ENCODE measurements at regions not wholly inside any gene's neighbourhood (a gene's known extent, or its start where the extent isn't known, plus 50 kb on each side); places are given as distances from the start of the nearest gene placed in this dataset.

DNA sequence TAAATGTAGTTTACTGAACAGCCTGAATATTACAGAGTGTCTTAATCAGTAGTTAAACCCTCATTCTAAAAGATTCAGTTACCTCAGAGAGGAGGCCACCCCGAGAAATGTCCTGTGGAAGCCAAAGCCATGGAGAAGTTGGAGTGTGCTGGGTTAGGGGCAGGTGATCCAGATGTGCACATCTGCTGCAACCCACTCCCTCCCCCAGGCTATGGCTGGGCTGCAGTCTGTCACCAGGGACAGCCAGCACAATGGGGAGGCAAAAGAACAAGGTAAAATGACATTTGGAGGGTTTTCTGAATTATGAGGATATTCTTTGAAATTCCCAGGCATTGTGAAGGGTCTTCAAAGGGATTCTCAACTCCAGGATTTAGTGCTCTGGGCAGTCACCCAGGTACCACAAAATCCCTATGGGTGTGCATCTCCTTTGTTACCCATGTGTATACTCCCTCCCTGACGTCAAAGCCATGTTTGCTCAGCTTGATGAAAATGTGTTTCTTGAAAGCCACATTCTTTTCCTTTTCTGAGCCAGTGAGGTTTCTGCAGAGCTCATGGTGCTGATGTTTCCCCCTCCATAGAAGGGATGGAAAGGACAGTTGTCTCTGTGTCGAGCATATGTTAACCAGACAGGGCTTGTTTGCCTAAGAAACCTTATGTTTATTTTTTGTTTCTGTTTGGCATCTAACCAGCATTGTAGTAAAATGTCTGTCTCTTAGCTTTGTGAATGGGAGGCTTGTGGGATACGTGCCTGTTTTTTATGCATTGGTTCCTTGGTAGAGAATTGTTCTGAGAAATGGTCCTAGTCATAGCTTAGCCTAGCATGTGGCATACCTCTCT lies 212.3 kb upstream of the TBX18 start:
- TF ChIP-seq YY1 (IDR thresholded peaks at IDR 0.05) = no peak
- TF ChIP-seq, protein P1, sequence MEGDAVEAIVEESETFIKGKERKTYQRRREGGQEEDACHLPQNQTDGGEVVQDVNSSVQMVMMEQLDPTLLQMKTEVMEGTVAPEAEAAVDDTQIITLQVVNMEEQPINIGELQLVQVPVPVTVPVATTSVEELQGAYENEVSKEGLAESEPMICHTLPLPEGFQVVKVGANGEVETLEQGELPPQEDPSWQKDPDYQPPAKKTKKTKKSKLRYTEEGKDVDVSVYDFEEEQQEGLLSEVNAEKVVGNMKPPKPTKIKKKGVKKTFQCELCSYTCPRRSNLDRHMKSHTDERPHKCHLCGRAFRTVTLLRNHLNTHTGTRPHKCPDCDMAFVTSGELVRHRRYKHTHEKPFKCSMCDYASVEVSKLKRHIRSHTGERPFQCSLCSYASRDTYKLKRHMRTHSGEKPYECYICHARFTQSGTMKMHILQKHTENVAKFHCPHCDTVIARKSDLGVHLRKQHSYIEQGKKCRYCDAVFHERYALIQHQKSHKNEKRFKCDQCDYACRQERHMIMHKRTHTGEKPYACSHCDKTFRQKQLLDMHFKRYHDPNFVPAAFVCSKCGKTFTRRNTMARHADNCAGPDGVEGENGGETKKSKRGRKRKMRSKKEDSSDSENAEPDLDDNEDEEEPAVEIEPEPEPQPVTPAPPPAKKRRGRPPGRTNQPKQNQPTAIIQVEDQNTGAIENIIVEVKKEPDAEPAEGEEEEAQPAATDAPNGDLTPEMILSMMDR (IDR thresholded peaks at IDR 0.05; ENCODE audit: low read depth, low read length, missing input control) = no peak
- TF ChIP-seq SP1 (IDR thresholded peaks at IDR 0.05) = no peak
- no peak for TF ChIP-seq RAD21 (IDR thresholded peaks at IDR 0.05)
- TF ChIP-seq, protein P2, sequence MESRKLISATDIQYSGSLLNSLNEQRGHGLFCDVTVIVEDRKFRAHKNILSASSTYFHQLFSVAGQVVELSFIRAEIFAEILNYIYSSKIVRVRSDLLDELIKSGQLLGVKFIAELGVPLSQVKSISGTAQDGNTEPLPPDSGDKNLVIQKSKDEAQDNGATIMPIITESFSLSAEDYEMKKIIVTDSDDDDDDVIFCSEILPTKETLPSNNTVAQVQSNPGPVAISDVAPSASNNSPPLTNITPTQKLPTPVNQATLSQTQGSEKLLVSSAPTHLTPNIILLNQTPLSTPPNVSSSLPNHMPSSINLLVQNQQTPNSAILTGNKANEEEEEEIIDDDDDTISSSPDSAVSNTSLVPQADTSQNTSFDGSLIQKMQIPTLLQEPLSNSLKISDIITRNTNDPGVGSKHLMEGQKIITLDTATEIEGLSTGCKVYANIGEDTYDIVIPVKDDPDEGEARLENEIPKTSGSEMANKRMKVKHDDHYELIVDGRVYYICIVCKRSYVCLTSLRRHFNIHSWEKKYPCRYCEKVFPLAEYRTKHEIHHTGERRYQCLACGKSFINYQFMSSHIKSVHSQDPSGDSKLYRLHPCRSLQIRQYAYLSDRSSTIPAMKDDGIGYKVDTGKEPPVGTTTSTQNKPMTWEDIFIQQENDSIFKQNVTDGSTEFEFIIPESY (IDR thresholded peaks at IDR 0.05) = no peak
- TF ChIP-seq, protein P3, sequence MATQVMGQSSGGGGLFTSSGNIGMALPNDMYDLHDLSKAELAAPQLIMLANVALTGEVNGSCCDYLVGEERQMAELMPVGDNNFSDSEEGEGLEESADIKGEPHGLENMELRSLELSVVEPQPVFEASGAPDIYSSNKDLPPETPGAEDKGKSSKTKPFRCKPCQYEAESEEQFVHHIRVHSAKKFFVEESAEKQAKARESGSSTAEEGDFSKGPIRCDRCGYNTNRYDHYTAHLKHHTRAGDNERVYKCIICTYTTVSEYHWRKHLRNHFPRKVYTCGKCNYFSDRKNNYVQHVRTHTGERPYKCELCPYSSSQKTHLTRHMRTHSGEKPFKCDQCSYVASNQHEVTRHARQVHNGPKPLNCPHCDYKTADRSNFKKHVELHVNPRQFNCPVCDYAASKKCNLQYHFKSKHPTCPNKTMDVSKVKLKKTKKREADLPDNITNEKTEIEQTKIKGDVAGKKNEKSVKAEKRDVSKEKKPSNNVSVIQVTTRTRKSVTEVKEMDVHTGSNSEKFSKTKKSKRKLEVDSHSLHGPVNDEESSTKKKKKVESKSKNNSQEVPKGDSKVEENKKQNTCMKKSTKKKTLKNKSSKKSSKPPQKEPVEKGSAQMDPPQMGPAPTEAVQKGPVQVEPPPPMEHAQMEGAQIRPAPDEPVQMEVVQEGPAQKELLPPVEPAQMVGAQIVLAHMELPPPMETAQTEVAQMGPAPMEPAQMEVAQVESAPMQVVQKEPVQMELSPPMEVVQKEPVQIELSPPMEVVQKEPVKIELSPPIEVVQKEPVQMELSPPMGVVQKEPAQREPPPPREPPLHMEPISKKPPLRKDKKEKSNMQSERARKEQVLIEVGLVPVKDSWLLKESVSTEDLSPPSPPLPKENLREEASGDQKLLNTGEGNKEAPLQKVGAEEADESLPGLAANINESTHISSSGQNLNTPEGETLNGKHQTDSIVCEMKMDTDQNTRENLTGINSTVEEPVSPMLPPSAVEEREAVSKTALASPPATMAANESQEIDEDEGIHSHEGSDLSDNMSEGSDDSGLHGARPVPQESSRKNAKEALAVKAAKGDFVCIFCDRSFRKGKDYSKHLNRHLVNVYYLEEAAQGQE (IDR thresholded peaks at IDR 0.05) = no peak
- TF ChIP-seq GABPA (IDR thresholded peaks at IDR 0.05 in 1 of 2, conservative IDR thresholded peaks at IDR 0.05 in 1 of 2) = no peak
- TF ChIP-seq, protein P4, sequence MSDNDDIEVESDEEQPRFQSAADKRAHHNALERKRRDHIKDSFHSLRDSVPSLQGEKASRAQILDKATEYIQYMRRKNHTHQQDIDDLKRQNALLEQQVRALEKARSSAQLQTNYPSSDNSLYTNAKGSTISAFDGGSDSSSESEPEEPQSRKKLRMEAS (IDR thresholded peaks at IDR 0.05) = no peak
- TF ChIP-seq, protein P5, sequence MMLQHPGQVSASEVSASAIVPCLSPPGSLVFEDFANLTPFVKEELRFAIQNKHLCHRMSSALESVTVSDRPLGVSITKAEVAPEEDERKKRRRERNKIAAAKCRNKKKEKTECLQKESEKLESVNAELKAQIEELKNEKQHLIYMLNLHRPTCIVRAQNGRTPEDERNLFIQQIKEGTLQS (IDR thresholded peaks at IDR 0.05) = no peak
